ENCODE measurements at regions not wholly inside any gene's neighbourhood (a gene's known extent, or its start where the extent isn't known, plus 50 kb on each side); places are given as distances from the start of the nearest gene placed in this dataset.

- ChIA-PET POLR2A (no interaction called here), CTCF (interaction anchor here (2.8 kb wide), 1 partner anchor 12 kb away, joined by 7 read pairs; no protein-coding TSS in a partner anchor)
- no peak for TF ChIP-seq CTCF (IDR thresholded peaks at IDR 0.05; ENCODE audit: control extremely low read depth, extremely low read depth, low read depth, missing control alignments)
- no peak for DNase-seq (ENCODE audit: extremely low spot score)
Observed at GRCh38 chr4:174575436-174575835, 53.1 kb upstream of the HPGD start.

All from GM10248 (cell line).